Endothelial cell of umbilical vein (primary cell): ENCODE measurements at regions not wholly inside any gene's neighbourhood (a gene's known extent, or its start where the extent isn't known, plus 50 kb on each side); places are given as distances from the start of the nearest gene placed in this dataset.

ENCODE experiments used
- BruUV-seq: library from RNA; stranded (reverse); fragments of 400-500 nt; replicated peaks from 2 replicates; lab custom pipeline; 2021; lab: Mats Ljungman, UMichigan
- CTCF ChIA-PET: fragments of 300-600, 350-600 bp; sonication (Branson Sonifier 250); formaldehyde crosslinking; loops from one replicate; lab custom pipeline; 2021; ENCODE audit warnings: antibody characterized with exemption, inconsistent platforms; lab: Charles Lee
- POLR2A ChIA-PET: fragments of 300-600, 350-600 bp; sonication (Branson Sonifier 250); formaldehyde crosslinking; loops from one replicate; lab custom pipeline; 2021; ENCODE audit warnings: antibody characterized with exemption, inconsistent platforms; lab: Charles Lee
- DNase-seq: peaks from one replicate; pipeline ENCODE4 v3.0.0-alpha.2; 2011; ENCODE audit warnings: low read depth, low spot score
- FAIRE-seq: peaks from 2 replicates; lab custom pipeline; 2011; peaks lifted over from hg19 to GRCh38; lab: Jason Lieb, UNC
- H2AFZ ChIP-seq: 2 replicates; pipeline ENCODE4 v1.6.0; 2012; ENCODE audit warnings: low read depth, low read length, control low read depth, inconsistent platforms
- H3K27ac ChIP-seq: 2 replicates; pipeline ENCODE4 v1.5.1; 2011; ENCODE audit warnings: low read depth, mild to moderate bottlenecking, control low read depth, low read length, moderate library complexity; ENCODE audit not compliant: insufficient read depth
- H3K27me3 ChIP-seq, 2 experiments: 2 replicates each; pipeline versions ENCODE4 v1.6.0 to v1.6.1; 2011; ENCODE audit warnings: low read length in 2 of 2, mixed read lengths in 1 of 2; ENCODE audit not compliant: control insufficient read depth in 2 of 2, insufficient read depth in 2 of 2
- H3K36me3 ChIP-seq, 2 experiments: 2 replicates in 1 of 2; 3 replicates in 1 of 2; pipeline ENCODE4 v1.5.1; 2011; ENCODE audit warnings: low read length in 2 of 2, mild to moderate bottlenecking in 1 of 2, moderate library complexity in 1 of 2; ENCODE audit not compliant: control insufficient read depth in 2 of 2, insufficient read depth in 2 of 2; ENCODE audit errors: extremely low read depth in 1 of 2
- H3K4me1 ChIP-seq: 3 replicates; pipeline ENCODE4 v1.5.1; 2011; ENCODE audit warnings: mild to moderate bottlenecking, low read length; ENCODE audit not compliant: control insufficient read depth, insufficient read depth; ENCODE audit errors: extremely low read depth
- H3K4me2 ChIP-seq: 2 replicates; pipeline ENCODE4 v1.6.1; 2011; ENCODE audit warnings: low read length, control low read depth, mixed read lengths; ENCODE audit not compliant: insufficient read depth
- H3K4me3 ChIP-seq, 3 experiments: fragments of 200-600 bp in 1 of 3; sonication (generic), shearing (Covaris generic) in 1 of 3; replicated peaks in 1 of 3; 2 replicates each; pipeline ENCODE4 v1.5.1; 2011 to 2016; ENCODE audit warnings: control low read depth in 3 of 3, low read length in 3 of 3, mild to moderate bottlenecking in 2 of 3, inconsistent platforms in 1 of 3, low read depth in 1 of 3, moderate library complexity in 1 of 3; ENCODE audit not compliant: insufficient read depth in 1 of 3
- H3K79me2 ChIP-seq: 2 replicates; pipeline ENCODE4 v1.6.0; 2012; ENCODE audit warnings: low read length, inconsistent platforms; ENCODE audit not compliant: control insufficient read depth, insufficient read depth
- H3K9ac ChIP-seq: replicated peaks from 2 replicates; pipeline ENCODE3; 2011; ENCODE audit warnings: low read length, control low read depth; ENCODE audit not compliant: insufficient read depth; ENCODE audit errors: extremely low read depth
- H3K9me1 ChIP-seq: replicated peaks from 3 replicates; pipeline ENCODE4 v1.6.0; 2011; ENCODE audit warnings: mild to moderate bottlenecking, low read length; ENCODE audit not compliant: control insufficient read depth, insufficient read depth; ENCODE audit errors: extremely low read depth
- H3K9me3 ChIP-seq: replicated peaks from 2 replicates; pipeline ENCODE4 v1.5.1; 2012; ENCODE audit warnings: low read length, inconsistent platforms; ENCODE audit not compliant: control insufficient read depth, insufficient read depth
- H4K20me1 ChIP-seq: replicated peaks from 2 replicates; pipeline ENCODE3; 2011; ENCODE audit warnings: mild to moderate bottlenecking, low read length; ENCODE audit not compliant: control insufficient read depth, insufficient read depth; ENCODE audit errors: extremely low read depth
- EZH2 ChIP-seq: IDR thresholded peaks from 2 replicates; pipeline ENCODE4 v1.6.1; 2012; ENCODE audit warnings: borderline replicate concordance, low read depth, mild to moderate bottlenecking, moderate library complexity, low read length, inconsistent platforms; ENCODE audit not compliant: severe bottlenecking
- FOS ChIP-seq: IDR thresholded peaks from 2 replicates; pipeline ENCODE4 v1.6.1; 2011; ENCODE audit warnings: mild to moderate bottlenecking, low read length, moderate library complexity, borderline replicate concordance; ENCODE audit not compliant: insufficient read depth
- GATA2 ChIP-seq: IDR thresholded peaks from 2 replicates; pipeline ENCODE4 v1.7.0; 2011; ENCODE audit warnings: low read depth, mild to moderate bottlenecking, moderate library complexity, mixed read lengths, low read length; ENCODE audit not compliant: insufficient read length, insufficient read depth
- JUN ChIP-seq: IDR thresholded peaks from 2 replicates; pipeline ENCODE4 v1.6.1; 2011; ENCODE audit warnings: borderline replicate concordance, low read depth; ENCODE audit not compliant: insufficient read length, insufficient read depth
- MAX ChIP-seq: IDR thresholded peaks from 2 replicates; pipeline ENCODE4 v1.6.1; 2011; ENCODE audit not compliant: insufficient read depth, insufficient read length
- MYC ChIP-seq: IDR thresholded peaks from one replicate; pipeline ENCODE4 v1.6.1; 2011; ENCODE audit warnings: mild to moderate bottlenecking, low read depth, low read length
- POLR2A ChIP-seq: IDR thresholded peaks from 2 replicates; pipeline ENCODE4 v1.6.1; 2012; ENCODE audit warnings: low read depth, mild to moderate bottlenecking, control low read depth, low read length
- POLR2AphosphoS5 ChIP-seq: IDR thresholded peaks from 2 replicates; pipeline ENCODE4 v1.6.1; 2012; ENCODE audit warnings: low read depth, mild to moderate bottlenecking, control low read depth, low read length, moderate library complexity; ENCODE audit not compliant: insufficient read depth
- dilution Hi-C: fragments of 300-500 bp; cut with MboI; formaldehyde crosslinking; loops from one replicate; pipeline ENCODE4 v1.15.0; 2019; ENCODE audit warnings: low sequenced_read_pairs; ENCODE audit not compliant: extremely low pct_ligation_motif_present
- intact Hi-C: fragments of 100-400 bp; cut with micrococcal nuclease; formaldehyde crosslinking; loops from one replicate; pipeline ENCODE4 v1.10.0; 2022

DNA sequence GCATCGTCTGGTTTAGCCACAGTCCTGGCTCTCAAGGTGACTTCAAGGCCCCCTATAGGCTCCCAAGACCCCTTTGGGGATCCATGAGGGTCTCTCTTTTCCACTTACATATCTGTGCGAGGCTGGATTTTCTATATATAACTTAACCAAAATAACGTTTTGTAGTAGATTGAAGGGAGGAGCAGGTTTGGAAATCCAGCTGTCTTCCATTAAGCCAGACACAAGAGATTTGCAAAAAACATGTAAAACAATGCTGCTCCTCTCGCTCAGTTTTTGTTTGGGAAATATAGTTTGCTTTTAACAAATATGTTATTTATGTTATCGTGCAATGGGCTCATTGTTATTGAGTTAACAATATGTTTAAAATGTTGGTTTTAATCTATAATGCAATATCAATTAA lies 811.2 kb downstream of the TYW1 start:
- no peak for FAIRE-seq
- no peaks in the 10 kb centered on the region for H3K9me1 ChIP-seq
- H4K20me1 ChIP-seq: no peaks in the 10 kb centered on the region
- ChIA-PET POLR2A (no interaction called here), CTCF (no interaction called here)
- intact Hi-C loops (no loop called here), dilution Hi-C loops (no loop called here)
- H3K4me2 ChIP-seq: no peak overlapping the region
- no peak overlapping the region for H3K4me3 ChIP-seq
- no peaks in the 10 kb centered on the region for H3K36me3 ChIP-seq
- H3K27me3 ChIP-seq: no peaks in the 10 kb centered on the region
- TF ChIP-seq MYC (no peak), EZH2 (no peak), GATA2 (no peak), JUN (no peak), POLR2A (no peak), FOS (no peak), MAX (no peak)
- no peaks in the 10 kb centered on the region for H3K4me1 ChIP-seq
- H2AFZ ChIP-seq: no peak overlapping the region
- DNase-seq: no peak
- no peak overlapping the region for H3K9ac ChIP-seq
- no peaks in the 10 kb centered on the region for H3K79me2 ChIP-seq
- no TSS peak for BruUV-seq
- H3K9me3 ChIP-seq: peaks cover 3% of the 10 kb centered on the region
- H3K27ac ChIP-seq: no peak overlapping the region

- intact Hi-C loops: no loop called here
- H3K9ac ChIP-seq: no peak overlapping the region
- no peak for DNase-seq
- TF ChIP-seq POLR2AphosphoS5 (no peak), FOS (no peak), JUN (no peak), MYC (no peak), MAX (no peak), GATA2 (no peak), EZH2 (no peak)
- dilution Hi-C loops: no loop called here
- H2AFZ ChIP-seq: no peak overlapping the region
- H3K27me3 ChIP-seq: no peaks in the 10 kb centered on the region
- ChIA-PET CTCF (no interaction called here), POLR2A (no interaction called here)
- no peak overlapping the region for H3K27ac ChIP-seq
- FAIRE-seq: no peak
- H3K79me2 ChIP-seq: no peaks in the 10 kb centered on the region
- no peaks in the 10 kb centered on the region for H3K36me3 ChIP-seq
- H3K4me1 ChIP-seq: no peaks in the 10 kb centered on the region
- H3K9me1 ChIP-seq: no peaks in the 10 kb centered on the region
- peaks cover 5% of the 10 kb centered on the region for H3K9me3 ChIP-seq
- BruUV-seq: no TSS peak
- no peak overlapping the region for H3K4me3 ChIP-seq
- H4K20me1 ChIP-seq: no peaks in the 10 kb centered on the region
- H3K4me2 ChIP-seq: no peak overlapping the region
Measured at GRCh38 chr7:67809586-67809985, 813.0 kb downstream of the TYW1 start.
